ENCODE measurements at regions not wholly inside any gene's neighbourhood (a gene's known extent, or its start where the extent isn't known, plus 50 kb on each side); places are given as distances from the start of the nearest gene placed in this dataset.

GRCh38 chr4:43782391-43782790, 666.2 kb downstream of the KCTD8 start:
- DNase-seq (ENCODE audit: low read depth), result no peak

- DNase-seq (ENCODE audit: low read depth), result no peak
Measured at GRCh38 chr4:43816116-43816515, 632.5 kb downstream of the KCTD8 start.

- no peak for DNase-seq (ENCODE audit: low read depth)
Measured at GRCh38 chr4:43822621-43823020, 626.0 kb downstream of the KCTD8 start.

GRCh38 chr4:43835869-43836268, 612.7 kb downstream of the KCTD8 start:
- DNase-seq (ENCODE audit: low read depth), result no peak

GRCh38 chr4:43837171-43837570, 611.4 kb downstream of the KCTD8 start:
- DNase-seq (ENCODE audit: low read depth), result no peak

GRCh38 chr4:43837604-43838003, 611.0 kb downstream of the KCTD8 start:
- DNase-seq (ENCODE audit: low read depth), result no peak

GRCh38 chr4:43842594-43842993, 606.0 kb downstream of the KCTD8 start:
- no peak for DNase-seq (ENCODE audit: low read depth)

GRCh38 chr4:43843501-43843900, 605.1 kb downstream of the KCTD8 start:
- DNase-seq (ENCODE audit: low read depth), result no peak

- no peak for DNase-seq (ENCODE audit: low read depth)
Measured at GRCh38 chr4:43846111-43846587, 602.5 kb downstream of the KCTD8 start.

GRCh38 chr4:43853565-43854264, 594.9 kb downstream of the KCTD8 start:
- DNase-seq (ENCODE audit: low read depth), result no peak

GRCh38 chr4:43855283-43855682, 593.3 kb downstream of the KCTD8 start:
- DNase-seq (ENCODE audit: low read depth), result no peak

GRCh38 chr4:43864616-43865146, 583.9 kb downstream of the KCTD8 start:
- DNase-seq (ENCODE audit: low read depth), result no peak

GRCh38 chr4:43867908-43868307, 580.7 kb downstream of the KCTD8 start:
- no peak for DNase-seq (ENCODE audit: low read depth)

GRCh38 chr4:43875655-43876054, 573.0 kb downstream of the KCTD8 start:
- no peak for DNase-seq (ENCODE audit: low read depth)

GRCh38 chr4:43882470-43882869, 566.1 kb downstream of the KCTD8 start:
- DNase-seq (ENCODE audit: low read depth), result no peak

GRCh38 chr4:43886196-43886595, 562.4 kb downstream of the KCTD8 start:
- no peak for DNase-seq (ENCODE audit: low read depth)

- no peak for DNase-seq (ENCODE audit: low read depth)
Measured at GRCh38 chr4:43898836-43899235, 549.8 kb downstream of the KCTD8 start.

GRCh38 chr4:43903456-43903855, 545.2 kb downstream of the KCTD8 start:
- no peak for DNase-seq (ENCODE audit: low read depth)

GRCh38 chr4:43918377-43918776, 530.2 kb downstream of the KCTD8 start:
- no peak for DNase-seq (ENCODE audit: low read depth)

GRCh38 chr4:43932448-43932847, 516.2 kb downstream of the KCTD8 start:
- no peak for DNase-seq (ENCODE audit: low read depth)

GRCh38 chr4:43943998-43944397, 504.6 kb downstream of the KCTD8 start:
- no peak for DNase-seq (ENCODE audit: low read depth)

GRCh38 chr4:43959976-43960375, 488.6 kb downstream of the KCTD8 start:
- DNase-seq (ENCODE audit: low read depth), result no peak

- no peak for DNase-seq (ENCODE audit: low read depth)
Measured at GRCh38 chr4:43968011-43968410, 480.6 kb downstream of the KCTD8 start.

GRCh38 chr4:43983610-43984009, 465.0 kb downstream of the KCTD8 start:
- no peak for DNase-seq (ENCODE audit: low read depth)

All from stimulated activated CD8-positive, alpha-beta memory T cell treated with anti-CD3 and anti-CD28 coated beads, Interleukin-4, amount 100 ng/mL, for 24 hours (primary cell).